Lung (tissue), 11 donors: ENCODE measurements at regions not wholly inside any gene's neighbourhood (a gene's known extent, or its start where the extent isn't known, plus 50 kb on each side); places are given as distances from the start of the nearest gene placed in this dataset.

Experiments used
- ATAC-seq: fragments of 200-7000 bp; cut with Tn5 transposase; one replicate; pipeline ENCODE4 v1.9.1; 2020; ENCODE audit warnings: moderate number of reproducible peaks; ENCODE audit not compliant: insufficient read depth, low FRiP score
- DNase-seq, 3 donors: peaks; one replicate each; pipeline ENCODE4 v3.0.0-alpha.2; 2013 to 2017
- H3K27ac ChIP-seq, 2 donors: one replicate each; pipeline ENCODE4 v1.5.1; 2013; ENCODE audit warnings: mild to moderate bottlenecking in 2 of 2, moderate library complexity in 2 of 2, control low read depth in 1 of 2, inconsistent platforms in 1 of 2, low read depth in 1 of 2, low read length in 1 of 2
- H3K27me3 ChIP-seq, 3 donors: one replicate each; pipeline ENCODE4 v1.5.1; 2013; ENCODE audit warnings: low read length in 2 of 3; ENCODE audit not compliant: control insufficient read depth in 3 of 3, insufficient read depth in 3 of 3
- H3K36me3 ChIP-seq, 4 donors: one replicate each; pipeline ENCODE4 v1.5.1; 2013; ENCODE audit warnings: low read length in 4 of 4, mild to moderate bottlenecking in 1 of 4, moderate library complexity in 1 of 4; ENCODE audit not compliant: control insufficient read depth in 4 of 4, insufficient read depth in 4 of 4
- H3K4me1 ChIP-seq, 5 donors: one replicate each; pipeline ENCODE4 v1.5.1; 2013; ENCODE audit warnings: low read length in 5 of 5, mild to moderate bottlenecking in 2 of 5, moderate library complexity in 1 of 5; ENCODE audit not compliant: control insufficient read depth in 5 of 5, insufficient read depth in 5 of 5
- H3K4me3 ChIP-seq: one replicate; pipeline ENCODE4 v1.5.1; 2013; ENCODE audit warnings: mild to moderate bottlenecking, control low read depth, moderate library complexity
- H3K9ac ChIP-seq, 2 donors: one replicate each; pipeline ENCODE4 v1.5.1; 2013; ENCODE audit warnings: low read length in 2 of 2, control low read depth in 1 of 2; ENCODE audit not compliant: insufficient read depth in 1 of 2
- H3K9me3 ChIP-seq, 4 donors: one replicate each; pipeline ENCODE4 v1.5.1; 2013; ENCODE audit warnings: low read length in 3 of 4, mild to moderate bottlenecking in 1 of 4, moderate library complexity in 1 of 4; ENCODE audit not compliant: control insufficient read depth in 4 of 4, insufficient read depth in 3 of 4
- CTCF ChIP-seq: IDR thresholded peaks from 2 replicates; pipeline ENCODE4 v1.5.1; 2012; ENCODE audit warnings: mild to moderate bottlenecking; ENCODE audit errors: control extremely low read depth, extremely low read depth
- WGBS, 2 donors: extraction: QIAGEN DNeasy Blood & Tissue Kit; methylation state at CpG; one replicate each; pipeline ENCODE4 v1.1.7; 2013; 5-methylcytosine and 5-hydroxymethylcytosine counted together
- donor health status: control.
- donor health status: control.
- donor health status: Bipolar disorder and iron deficiency.
- donor health status: healthy.
- donor health status: DM: yes; HTN: yes; CAD: no.

GRCh38 chr2:2939078-2939795, 438.4 kb downstream of the EIPR1 start:
- no peak for ATAC-seq
- Histone ChIP-seq H3K9me3 (peaks cover 0 to 13% (median 0%) of the 10 kb centered on the region in 4 donors), H3K27me3 (no peaks in the 10 kb centered on the region), H3K4me3 (no peak overlapping the region), H3K9ac (no peak overlapping the region), H3K4me1 (peaks cover 0 to 2% (median 0%) of the 10 kb centered on the region in 5 donors), H3K27ac (no peak overlapping the region), H3K36me3 (no peaks in the 10 kb centered on the region)
- WGBS, 2 donors, result 83 to 86% methylated on average over 13 of the region's 13 CpGs
- TF ChIP-seq CTCF, result no peak
- DNase-seq, result no peak

GRCh38 chr2:2938481-2938880, 439.1 kb downstream of the EIPR1 start:
- Histone ChIP-seq H3K27ac (no peak overlapping the region), H3K4me3 (no peak overlapping the region), H3K4me1 (peaks cover 0 to 2% (median 0%) of the 10 kb centered on the region in 5 donors), H3K9ac (no peak overlapping the region), H3K27me3 (no peaks in the 10 kb centered on the region), H3K36me3 (no peaks in the 10 kb centered on the region), H3K9me3 (peaks cover 0 to 11% (median 0%) of the 10 kb centered on the region in 4 donors)
- TF ChIP-seq CTCF, result no peak
- WGBS, 2 donors, result 47 to 65% methylated on average over 14 of the region's 14 CpGs
- no peak for ATAC-seq
- peak in 1 of 3 donors; percentile 11 for DNase-seq

GRCh38 chr2:2935445-2936149, 442.0 kb downstream of the EIPR1 start:
- no peak overlapping the region for H3K9ac ChIP-seq
- H3K27me3 ChIP-seq, result no peaks in the 10 kb centered on the region
- no peak overlapping the region for H3K27ac ChIP-seq
- DNase-seq (no peak), ATAC-seq (no peak)
- no peaks in the 10 kb centered on the region for H3K36me3 ChIP-seq
- no peak for TF ChIP-seq CTCF
- H3K9me3 ChIP-seq, result peaks cover 0 to 2% (median 0%) of the 10 kb centered on the region in 4 donors
- H3K4me1 ChIP-seq, result no peaks in the 10 kb centered on the region
- H3K4me3 ChIP-seq, result no peak overlapping the region
- WGBS, 2 donors, result 87 to 91% methylated on average over 26 of the region's 26 CpGs
